ENCODE measurements at regions not wholly inside any gene's neighbourhood (a gene's known extent, or its start where the extent isn't known, plus 50 kb on each side); places are given as distances from the start of the nearest gene placed in this dataset.

DNA sequence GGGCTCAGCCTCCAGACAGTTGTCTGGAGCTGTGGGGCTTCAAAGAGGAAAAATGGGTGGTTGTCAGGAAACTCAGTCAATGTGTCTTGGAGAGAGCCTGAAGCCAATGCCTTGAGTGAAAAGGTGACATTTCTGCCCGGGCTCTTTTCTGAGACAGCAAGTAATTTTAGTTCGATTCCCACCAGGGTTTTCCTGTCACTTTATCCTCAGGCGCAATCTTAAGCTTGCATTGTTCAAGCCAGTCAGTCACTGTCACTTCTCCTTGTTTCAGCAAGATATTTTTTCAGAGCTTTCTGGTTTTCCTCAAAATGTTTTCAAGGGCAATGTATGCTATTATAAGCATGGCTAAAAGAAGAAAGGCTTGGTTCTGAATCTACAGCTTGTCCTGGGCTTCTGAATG is 404.7 kb upstream of the SEL1L start:
- no peaks in the 10 kb centered on the region for H3K4me1 ChIP-seq (ENCODE audit: insufficient read depth, low read length)
- no peaks in the 10 kb centered on the region for H3K36me3 ChIP-seq (ENCODE audit: insufficient read depth, low read length)
- no peak for ATAC-seq (ENCODE audit: insufficient read depth, low read depth)
- no peak overlapping the region for H3K9ac ChIP-seq (ENCODE audit: low read depth, low read length)
- TF ChIP-seq, protein P1, sequence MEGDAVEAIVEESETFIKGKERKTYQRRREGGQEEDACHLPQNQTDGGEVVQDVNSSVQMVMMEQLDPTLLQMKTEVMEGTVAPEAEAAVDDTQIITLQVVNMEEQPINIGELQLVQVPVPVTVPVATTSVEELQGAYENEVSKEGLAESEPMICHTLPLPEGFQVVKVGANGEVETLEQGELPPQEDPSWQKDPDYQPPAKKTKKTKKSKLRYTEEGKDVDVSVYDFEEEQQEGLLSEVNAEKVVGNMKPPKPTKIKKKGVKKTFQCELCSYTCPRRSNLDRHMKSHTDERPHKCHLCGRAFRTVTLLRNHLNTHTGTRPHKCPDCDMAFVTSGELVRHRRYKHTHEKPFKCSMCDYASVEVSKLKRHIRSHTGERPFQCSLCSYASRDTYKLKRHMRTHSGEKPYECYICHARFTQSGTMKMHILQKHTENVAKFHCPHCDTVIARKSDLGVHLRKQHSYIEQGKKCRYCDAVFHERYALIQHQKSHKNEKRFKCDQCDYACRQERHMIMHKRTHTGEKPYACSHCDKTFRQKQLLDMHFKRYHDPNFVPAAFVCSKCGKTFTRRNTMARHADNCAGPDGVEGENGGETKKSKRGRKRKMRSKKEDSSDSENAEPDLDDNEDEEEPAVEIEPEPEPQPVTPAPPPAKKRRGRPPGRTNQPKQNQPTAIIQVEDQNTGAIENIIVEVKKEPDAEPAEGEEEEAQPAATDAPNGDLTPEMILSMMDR (IDR thresholded peaks at IDR 0.05; ENCODE audit: borderline replicate concordance, extremely low read depth, low read length, poor library complexity, severe bottlenecking): no peak
- no peak for TF ChIP-seq EZH2 (IDR thresholded peaks at IDR 0.05; ENCODE audit: borderline replicate concordance, low read depth, low read length, severe bottlenecking)
- H3K27ac ChIP-seq (ENCODE audit: low read length): no peak overlapping the region
- no peak overlapping the region for H3K4me3 ChIP-seq (ENCODE audit: low read depth in 1 of 2, low read length in 2 of 2)
- no peak overlapping the region for H2AFZ ChIP-seq (ENCODE audit: low read depth, low read length)
- no peak overlapping the region for H3K4me2 ChIP-seq (ENCODE audit: insufficient read depth, low read length)
- H3K79me2 ChIP-seq (ENCODE audit: insufficient read depth, low read length): no peaks in the 10 kb centered on the region
- no peaks in the 10 kb centered on the region for H3K9me3 ChIP-seq (ENCODE audit: insufficient read depth, low read length, severe bottlenecking)
- H4K20me1 ChIP-seq (ENCODE audit: insufficient read depth, low read length): no peaks in the 10 kb centered on the region
- no peaks in the 10 kb centered on the region for H3K27me3 ChIP-seq (ENCODE audit: insufficient read depth, low read length, poor library complexity)
- DNase-seq: no peak

DNA sequence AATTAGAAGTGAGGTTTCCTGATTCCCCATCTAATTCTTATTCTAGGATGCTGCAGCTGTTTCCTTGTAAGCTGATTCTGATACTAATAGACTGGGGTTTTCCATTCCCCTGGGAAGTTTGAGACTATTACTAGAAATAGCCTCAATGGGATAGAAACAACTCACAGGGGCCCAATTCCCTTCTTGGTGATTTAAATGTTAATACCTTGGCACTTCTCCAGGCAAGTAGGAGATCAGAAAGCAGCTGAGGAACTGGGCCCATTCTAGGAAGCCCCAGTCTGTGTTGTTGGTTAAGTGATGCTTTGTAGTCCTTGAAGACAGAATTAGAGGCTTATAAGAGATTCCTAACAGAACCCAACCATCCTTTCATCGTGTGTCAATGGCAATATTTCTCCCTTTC is 407.0 kb upstream of the SEL1L start:
- Histone ChIP-seq H3K36me3 (ENCODE audit: insufficient read depth, low read length) (no peaks in the 10 kb centered on the region), H3K79me2 (ENCODE audit: insufficient read depth, low read length) (no peaks in the 10 kb centered on the region)

DNA sequence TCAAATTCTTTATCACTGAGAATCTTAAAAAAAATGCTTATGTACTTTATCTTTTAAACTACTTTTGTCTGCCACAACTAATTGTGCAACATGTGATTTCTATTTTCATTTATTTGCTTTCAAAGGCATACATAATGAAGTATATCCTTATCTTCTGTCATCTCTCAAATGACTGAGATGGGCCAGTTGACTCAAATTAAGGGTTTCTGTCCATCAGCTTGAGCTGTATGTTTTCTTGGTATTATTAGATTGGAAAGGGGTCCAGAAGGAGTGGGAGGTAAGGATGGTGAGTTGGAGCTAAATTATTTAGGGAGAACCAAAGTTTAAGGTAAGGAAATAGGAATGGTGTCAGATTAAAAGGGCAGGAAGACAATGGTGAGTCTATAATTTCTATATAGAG is 408.4 kb upstream of the SEL1L start:
- Histone ChIP-seq H2AFZ (ENCODE audit: low read depth, low read length) (no peak overlapping the region), H3K4me1 (ENCODE audit: insufficient read depth, low read length) (no peaks in the 10 kb centered on the region), H3K4me2 (ENCODE audit: insufficient read depth, low read length) (no peak overlapping the region), H3K9me3 (ENCODE audit: insufficient read depth, low read length, severe bottlenecking) (no peaks in the 10 kb centered on the region), H3K79me2 (ENCODE audit: insufficient read depth, low read length) (no peaks in the 10 kb centered on the region), H3K27me3 (ENCODE audit: insufficient read depth, low read length, poor library complexity) (no peaks in the 10 kb centered on the region), H4K20me1 (ENCODE audit: insufficient read depth, low read length) (no peaks in the 10 kb centered on the region), H3K36me3 (ENCODE audit: insufficient read depth, low read length) (no peaks in the 10 kb centered on the region), H3K4me3 (ENCODE audit: low read depth in 1 of 2, low read length in 2 of 2) (no peak overlapping the region), H3K9ac (ENCODE audit: low read depth, low read length) (no peak overlapping the region), H3K27ac (ENCODE audit: low read length) (no peak overlapping the region)
- ATAC-seq (ENCODE audit: insufficient read depth, low read depth) (no peak), DNase-seq (no peak)
- no peak for TF ChIP-seq EZH2 (IDR thresholded peaks at IDR 0.05; ENCODE audit: borderline replicate concordance, low read depth, low read length, severe bottlenecking)
- TF ChIP-seq, protein P1 (IDR thresholded peaks at IDR 0.05; ENCODE audit: borderline replicate concordance, extremely low read depth, low read length, poor library complexity, severe bottlenecking): no peak

More for the DNA sequence above, 407.0 kb upstream of the SEL1L start:
- DNase-seq (no peak), ATAC-seq (ENCODE audit: insufficient read depth, low read depth) (no peak)
- H3K4me2 ChIP-seq (ENCODE audit: insufficient read depth, low read length): no peak overlapping the region
- H2AFZ ChIP-seq (ENCODE audit: low read depth, low read length): no peak overlapping the region
- H3K9ac ChIP-seq (ENCODE audit: low read depth, low read length): no peak overlapping the region
- H3K9me3 ChIP-seq (ENCODE audit: insufficient read depth, low read length, severe bottlenecking): no peaks in the 10 kb centered on the region
- H3K27me3 ChIP-seq (ENCODE audit: insufficient read depth, low read length, poor library complexity): no peaks in the 10 kb centered on the region
- no peak overlapping the region for H3K4me3 ChIP-seq (ENCODE audit: low read depth in 1 of 2, low read length in 2 of 2)
- no peaks in the 10 kb centered on the region for H3K4me1 ChIP-seq (ENCODE audit: insufficient read depth, low read length)
- TF ChIP-seq EZH2 (IDR thresholded peaks at IDR 0.05; ENCODE audit: borderline replicate concordance, low read depth, low read length, severe bottlenecking): no peak
- TF ChIP-seq, protein P1 (IDR thresholded peaks at IDR 0.05; ENCODE audit: borderline replicate concordance, extremely low read depth, low read length, poor library complexity, severe bottlenecking): no peak
- no peak overlapping the region for H3K27ac ChIP-seq (ENCODE audit: low read length)
- H4K20me1 ChIP-seq (ENCODE audit: insufficient read depth, low read length): no peaks in the 10 kb centered on the region

DNA sequence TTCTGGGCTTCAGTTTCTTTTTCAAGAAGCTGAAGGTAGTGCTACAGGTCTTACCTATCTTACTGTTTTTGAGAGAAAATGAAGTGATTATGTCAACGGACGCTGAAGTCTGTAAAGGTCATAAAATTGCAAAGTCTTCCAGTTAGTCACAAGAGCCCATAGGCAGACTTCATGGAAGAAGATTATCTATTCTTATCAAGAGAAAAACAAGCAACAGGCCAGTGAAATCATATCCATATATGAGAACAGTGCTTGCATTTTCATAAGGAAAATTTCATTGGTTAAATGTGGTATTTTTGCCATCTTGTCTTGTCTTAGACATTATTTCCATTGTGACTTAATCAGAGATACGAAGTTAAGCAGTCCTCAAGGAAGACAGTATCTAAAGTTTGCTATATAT is 412.7 kb upstream of the SEL1L start:
- Histone ChIP-seq H3K9ac (ENCODE audit: low read depth, low read length) (no peak overlapping the region), H3K36me3 (ENCODE audit: insufficient read depth, low read length) (no peaks in the 10 kb centered on the region), H3K79me2 (ENCODE audit: insufficient read depth, low read length) (no peaks in the 10 kb centered on the region), H3K4me3 (ENCODE audit: low read depth in 1 of 2, low read length in 2 of 2) (no peak overlapping the region), H3K9me3 (ENCODE audit: insufficient read depth, low read length, severe bottlenecking) (no peaks in the 10 kb centered on the region), H3K27ac (ENCODE audit: low read length) (no peak overlapping the region), H4K20me1 (ENCODE audit: insufficient read depth, low read length) (no peaks in the 10 kb centered on the region), H3K4me2 (ENCODE audit: insufficient read depth, low read length) (no peak overlapping the region), H2AFZ (ENCODE audit: low read depth, low read length) (no peak overlapping the region), H3K27me3 (ENCODE audit: insufficient read depth, low read length, poor library complexity) (no peaks in the 10 kb centered on the region), H3K4me1 (ENCODE audit: insufficient read depth, low read length) (no peaks in the 10 kb centered on the region)
- DNase-seq: no peak
- TF ChIP-seq EZH2 (IDR thresholded peaks at IDR 0.05; ENCODE audit: borderline replicate concordance, low read depth, low read length, severe bottlenecking): no peak
- TF ChIP-seq, protein P1 (IDR thresholded peaks at IDR 0.05; ENCODE audit: borderline replicate concordance, extremely low read depth, low read length, poor library complexity, severe bottlenecking): no peak
- ATAC-seq (ENCODE audit: insufficient read depth, low read depth): no peak

All from DND-41 (cell line).